ENCODE measurements at regions not wholly inside any gene's neighbourhood (a gene's known extent, or its start where the extent isn't known, plus 50 kb on each side); places are given as distances from the start of the nearest gene placed in this dataset.

GRCh38 chr1:83762416-83762815 is 236.5 kb downstream of the TTLL7 start:
- Histone ChIP-seq H3K36me3 (ENCODE audit: control insufficient read depth, insufficient read depth, low read length) (no peaks in the 10 kb centered on the region), H3K9ac (ENCODE audit: low read depth, low read length) (no peak overlapping the region), H2AK9ac (replicated peaks; ENCODE audit: low read depth, low read length, poor library complexity) (no peak overlapping the region), H2AK5ac (ENCODE audit: low read depth, low read length) (no peak overlapping the region), H3K23ac (ENCODE audit: low read depth, low read length) (no peak overlapping the region), H3K9me1 (ENCODE audit: insufficient read depth, low read length) (no peaks in the 10 kb centered on the region), H4K8ac (ENCODE audit: low read depth in 2 of 2, low read length in 2 of 2) (no peak overlapping the region), H3K27ac (ENCODE audit: insufficient read depth, low read length) (no peak overlapping the region), H3K27me3 (ENCODE audit: control insufficient read depth, insufficient read depth, low read length) (0 out of 2 replicates have a peak, but pooled peaks cover 1% of the 10 kb centered on the region), H3K9me3 (ENCODE audit: control insufficient read depth, insufficient read depth, low read length) (no peaks in the 10 kb centered on the region), H3K4me1 (ENCODE audit: control insufficient read depth, insufficient read depth, low read length) (no peaks in the 10 kb centered on the region), H3K4me3 (ENCODE audit: insufficient read depth, low read depth, low read length) (no peak overlapping the region), H3K4me2 (ENCODE audit: low read depth, low read length) (no peak overlapping the region), H3K4ac (ENCODE audit: low read depth, low read length) (no peak overlapping the region), H4K20me1 (ENCODE audit: insufficient read depth, low read length) (no peaks in the 10 kb centered on the region), H2BK20ac (ENCODE audit: low read depth, low read length) (no peak overlapping the region), H3K56ac (ENCODE audit: extremely low read depth, insufficient read depth, low read length) (no peak overlapping the region), H2BK120ac (ENCODE audit: low read depth, low read length) (no peak overlapping the region), H3K14ac (replicated peaks; ENCODE audit: low read depth, low read length) (no peak overlapping the region), H4K5ac (ENCODE audit: low read depth, low read length) (no peak overlapping the region), H4K91ac (ENCODE audit: insufficient read depth, low read depth, low read length) (no peak overlapping the region), H2BK5ac (ENCODE audit: low read depth, low read length, poor library complexity, severe bottlenecking) (no peak overlapping the region), H2BK15ac (ENCODE audit: low read depth, low read length) (no peak overlapping the region), H3K18ac (ENCODE audit: low read depth, low read length) (no peak overlapping the region), H2AFZ (replicated peaks; ENCODE audit: low read length, poor library complexity) (no peak overlapping the region), H3K79me1 (ENCODE audit: low read depth in 1 of 2, low read length in 2 of 2) (no peaks in the 10 kb centered on the region)
- ChIA-PET CTCF (no interaction called here), POLR2A (ENCODE audit: unreplicated experiment) (no interaction called here)
- DNase-seq (no peak), ATAC-seq (ENCODE audit: low read depth) (no peak)
- dilution Hi-C loops (cut with HindIII; ENCODE audit: low sequenced_read_pairs, unreplicated experiment) (no loop called here), in situ Hi-C loops (cut with MboI; ENCODE audit: low sequenced_read_pairs) (no loop called here), intact Hi-C loops (cut with micrococcal nuclease) (no loop called here)
- BruUV-seq (replicated peaks): no TSS peak
- WGBS, 2 experiments (ENCODE audit: extremely low coverage in 2 of 2, insufficient read length in 1 of 2): no CpG with 5 or more reads among the region's 5 CpGs
- TF ChIP-seq RAD21 (IDR thresholded peaks at IDR 0.05; ENCODE audit: low read length) (no peak), FOS (IDR thresholded peaks at IDR 0.05; ENCODE audit: low read depth, low read length) (no peak), SMC3 (IDR thresholded peaks at IDR 0.05; ENCODE audit: low read depth, low read length) (no peak), NFE2L2 (IDR thresholded peaks at IDR 0.05; ENCODE audit: low read depth, low read length) (no peak), RFX5 (IDR thresholded peaks at IDR 0.05; ENCODE audit: low read depth, low read length) (no peak), MAFK (IDR thresholded peaks at IDR 0.05; ENCODE audit: low read depth, low read length) (no peak)
- TF ChIP-seq, protein P1, sequence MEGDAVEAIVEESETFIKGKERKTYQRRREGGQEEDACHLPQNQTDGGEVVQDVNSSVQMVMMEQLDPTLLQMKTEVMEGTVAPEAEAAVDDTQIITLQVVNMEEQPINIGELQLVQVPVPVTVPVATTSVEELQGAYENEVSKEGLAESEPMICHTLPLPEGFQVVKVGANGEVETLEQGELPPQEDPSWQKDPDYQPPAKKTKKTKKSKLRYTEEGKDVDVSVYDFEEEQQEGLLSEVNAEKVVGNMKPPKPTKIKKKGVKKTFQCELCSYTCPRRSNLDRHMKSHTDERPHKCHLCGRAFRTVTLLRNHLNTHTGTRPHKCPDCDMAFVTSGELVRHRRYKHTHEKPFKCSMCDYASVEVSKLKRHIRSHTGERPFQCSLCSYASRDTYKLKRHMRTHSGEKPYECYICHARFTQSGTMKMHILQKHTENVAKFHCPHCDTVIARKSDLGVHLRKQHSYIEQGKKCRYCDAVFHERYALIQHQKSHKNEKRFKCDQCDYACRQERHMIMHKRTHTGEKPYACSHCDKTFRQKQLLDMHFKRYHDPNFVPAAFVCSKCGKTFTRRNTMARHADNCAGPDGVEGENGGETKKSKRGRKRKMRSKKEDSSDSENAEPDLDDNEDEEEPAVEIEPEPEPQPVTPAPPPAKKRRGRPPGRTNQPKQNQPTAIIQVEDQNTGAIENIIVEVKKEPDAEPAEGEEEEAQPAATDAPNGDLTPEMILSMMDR (conservative IDR thresholded peaks at IDR 0.05; ENCODE audit: low read depth, low read length): no peak
